GM18511 (cell line): ENCODE measurements at regions not wholly inside any gene's neighbourhood (a gene's known extent, or its start where the extent isn't known, plus 50 kb on each side); places are given as distances from the start of the nearest gene placed in this dataset.

ENCODE experiments used
- ATAC-seq: cut with Tn5 transposase; IDR thresholded peaks from one replicate; pipeline ENCODE4 v1.9.1; 2021; ENCODE audit warnings: mild to moderate bottlenecking, moderate library complexity; ENCODE audit not compliant: unreplicated experiment

GRCh38 chr2:59655809-59656208, 897.6 kb downstream of the BCL11A start:
- ATAC-seq, result no peak

- ATAC-seq, result no peak
Measured at GRCh38 chr2:59654710-59655109, 898.7 kb downstream of the BCL11A start.

GRCh38 chr2:59653164-59653563, 900.3 kb downstream of the BCL11A start:
- no peak for ATAC-seq

- no peak for ATAC-seq
Measured at GRCh38 chr2:59630789-59631188, 922.7 kb downstream of the BCL11A start.

GRCh38 chr2:59627599-59627998, 925.9 kb downstream of the BCL11A start:
- no peak for ATAC-seq

- ATAC-seq, result no peak
Measured at GRCh38 chr2:59622599-59623308, 930.7 kb downstream of the BCL11A start.

GRCh38 chr2:59604123-59604522, 949.3 kb downstream of the BCL11A start:
- no peak for ATAC-seq

- peak; percentile 62 for ATAC-seq
Measured at GRCh38 chr2:59594671-59595222, 958.7 kb downstream of the BCL11A start.

- no peak for ATAC-seq
Measured at GRCh38 chr2:59590798-59591197, 962.7 kb downstream of the BCL11A start.

- ATAC-seq, result no peak
Measured at GRCh38 chr2:59589881-59590280, 963.6 kb downstream of the BCL11A start.

GRCh38 chr2:59588286-59588685, 965.2 kb downstream of the BCL11A start:
- no peak for ATAC-seq

- ATAC-seq, result no peak
Measured at GRCh38 chr2:59586176-59586575, 967.3 kb downstream of the BCL11A start.

GRCh38 chr2:59585655-59586054, 967.8 kb downstream of the BCL11A start:
- ATAC-seq, result no peak

- ATAC-seq, result no peak
Measured at GRCh38 chr2:59584958-59585357, 968.5 kb downstream of the BCL11A start.

GRCh38 chr2:59583173-59583765, 970.2 kb downstream of the BCL11A start:
- no peak for ATAC-seq

GRCh38 chr2:59578349-59578748, 975.1 kb downstream of the BCL11A start:
- ATAC-seq, result no peak

GRCh38 chr2:59575191-59575590, 978.3 kb downstream of the BCL11A start:
- ATAC-seq, result no peak

- no peak for ATAC-seq
Measured at GRCh38 chr2:59572227-59572626, 981.2 kb downstream of the BCL11A start.

GRCh38 chr2:59570818-59571217, 982.6 kb downstream of the BCL11A start:
- no peak for ATAC-seq

- ATAC-seq, result no peak
Measured at GRCh38 chr2:59569124-59569523, 984.3 kb downstream of the BCL11A start.

GRCh38 chr2:59568461-59568860, 985.0 kb downstream of the BCL11A start:
- ATAC-seq, result no peak

GRCh38 chr2:59567151-59567550, 986.3 kb downstream of the BCL11A start:
- no peak for ATAC-seq
